ENCODE measurements at regions not wholly inside any gene's neighbourhood (a gene's known extent, or its start where the extent isn't known, plus 50 kb on each side); places are given as distances from the start of the nearest gene placed in this dataset.

- TF ChIP-seq RCOR1 (IDR thresholded peaks at IDR 0.05; ENCODE audit: low read length) (no peak), FOXM1 (IDR thresholded peaks at IDR 0.05; ENCODE audit: low read depth) (no peak), USF1 (IDR thresholded peaks at IDR 0.05; ENCODE audit: borderline replicate concordance, low read depth) (no peak)
These were observed 102.3 kb upstream of the CCN2 start (continued) for GRCh38 chr6:132053511-132053910.

GRCh38 chr6:132052096-132052495 is 100.9 kb upstream of the CCN2 start:
- no peaks in the 10 kb centered on the region for H3K27me3 ChIP-seq (ENCODE audit: insufficient read depth)
- H3F3A ChIP-seq (replicated peaks; ENCODE audit: insufficient read depth) = peaks cover 7% of the 10 kb centered on the region
- TF ChIP-seq TCF12 (IDR thresholded peaks at IDR 0.05) (peak; percentile 42), ZBTB33 (IDR thresholded peaks at IDR 0.05; ENCODE audit: borderline replicate concordance, low read depth) (no peak)
- H3K36me3 ChIP-seq (replicated peaks in 1 of 2; ENCODE audit: control insufficient read depth in 1 of 2, insufficient read depth in 2 of 2, low read length in 1 of 2) = no peaks in the 10 kb centered on the region
- no peak overlapping the region for H2AFZ ChIP-seq (ENCODE audit: low read depth)
- no peak for DNase-seq
- no peaks in the 10 kb centered on the region for H3K9me3 ChIP-seq
- H3K9me2 ChIP-seq = no peaks in the 10 kb centered on the region
- H3K4me3 ChIP-seq (ENCODE audit: low read depth in 2 of 2, low read length in 1 of 2) = no peak overlapping the region
- H4K20me1 ChIP-seq (ENCODE audit: insufficient read depth) = no peaks in the 10 kb centered on the region
- no peak overlapping the region for H3K4me2 ChIP-seq
- no peak overlapping the region for H3K9ac ChIP-seq
- CTCF ChIA-PET = no interaction called here
- 9% methylated on average over 1 of the region's 1 CpG for WGBS (ENCODE audit: low lambda C conversion rate)
- POLR2A ChIA-PET = no interaction called here
- no peaks in the 10 kb centered on the region for H3K79me2 ChIP-seq (ENCODE audit: insufficient read depth)
- 0 out of 4 replicates have a peak overlapping the region, but pooled peaks of 1 of the 2 experiments have one; percentile 11 for H3K27ac ChIP-seq (ENCODE audit: low read depth in 2 of 2, low read length in 1 of 2)
- 0 out of 4 replicates have a peak, but pooled peaks cover 0 to 7% of the 10 kb centered on the region in 2 experiments for H3K4me1 ChIP-seq (ENCODE audit: control insufficient read depth in 1 of 2, insufficient read depth in 2 of 2, low read depth in 1 of 2, low read length in 1 of 2)

GRCh38 chr6:132045877-132046276 is 94.7 kb upstream of the CCN2 start:
- TF ChIP-seq GATA2 (CRISPR knock-in tag; IDR thresholded peaks at IDR 0.05) (no peak), TEAD4 (IDR thresholded peaks at IDR 0.05; ENCODE audit: borderline replicate concordance, insufficient read depth) (no peak), MEF2A (IDR thresholded peaks at IDR 0.05; ENCODE audit: borderline replicate concordance, low read depth) (no peak), CHD2 (IDR thresholded peaks at IDR 0.05; ENCODE audit: low read length, partially characterized antibody) (no peak), MXI1 (IDR thresholded peaks at IDR 0.05; ENCODE audit: low read depth, low read length) (no peak), SIN3A (IDR thresholded peaks at IDR 0.05; ENCODE audit: borderline replicate concordance, low read depth, low read length) (no peak), TAF1 (IDR thresholded peaks at IDR 0.05; ENCODE audit: borderline replicate concordance, low read depth, low read length) (no peak), YY1 (IDR thresholded peaks at IDR 0.05; ENCODE audit: low read depth) (no peak), RAD21 (IDR thresholded peaks at IDR 0.05; ENCODE audit: low read length) (no peak), CTCF (IDR thresholded peaks at IDR 0.05) (no peak), RFX5 (IDR thresholded peaks at IDR 0.05; ENCODE audit: low read length) (no peak), USF2 (IDR thresholded peaks at IDR 0.05; ENCODE audit: borderline replicate concordance, low read depth, low read length) (no peak), IRF3 (IDR thresholded peaks at IDR 0.05; ENCODE audit: low read depth, low read length) (no peak), POLR2AphosphoS5 (IDR thresholded peaks at IDR 0.05; ENCODE audit: low read depth, low read length) (no peak), NRF1 (IDR thresholded peaks at IDR 0.05; ENCODE audit: low read depth, low read length) (no peak), FOXJ3 (CRISPR knock-in tag; IDR thresholded peaks at IDR 0.05) (no peak), TCF12 (IDR thresholded peaks at IDR 0.05) (no peak), FOSL2 (IDR thresholded peaks at IDR 0.05; ENCODE audit: borderline replicate concordance, low read depth) (no peak)
- Histone ChIP-seq H3K4me3 (ENCODE audit: low read depth in 2 of 2, low read length in 1 of 2) (no peak overlapping the region), H3F3A (replicated peaks; ENCODE audit: insufficient read depth) (no peaks in the 10 kb centered on the region), H4K20me1 (ENCODE audit: insufficient read depth) (no peaks in the 10 kb centered on the region), H2AFZ (ENCODE audit: low read depth) (no peak overlapping the region), H3K4me1 (ENCODE audit: control insufficient read depth in 1 of 2, insufficient read depth in 2 of 2, low read depth in 1 of 2, low read length in 1 of 2) (no peaks in the 10 kb centered on the region), H3K27me3 (ENCODE audit: insufficient read depth) (no peaks in the 10 kb centered on the region), H3K36me3 (replicated peaks in 1 of 2; ENCODE audit: control insufficient read depth in 1 of 2, insufficient read depth in 2 of 2, low read length in 1 of 2) (no peaks in the 10 kb centered on the region), H3K79me2 (ENCODE audit: insufficient read depth) (no peaks in the 10 kb centered on the region), H3K9me2 (no peaks in the 10 kb centered on the region), H3K9ac (no peak overlapping the region), H3K27ac (ENCODE audit: low read depth in 2 of 2, low read length in 1 of 2) (no peak overlapping the region), H3K9me3 (no peaks in the 10 kb centered on the region), H3K4me2 (no peak overlapping the region)
- DNase-seq = no peak
- WGBS (ENCODE audit: low lambda C conversion rate) = 52% methylated on average over 1 of the region's 1 CpG
- ChIA-PET CTCF (no interaction called here), POLR2A (no interaction called here)

Data from SK-N-SH (cell line).